ENCODE measurements at regions not wholly inside any gene's neighbourhood (a gene's known extent, or its start where the extent isn't known, plus 50 kb on each side); places are given as distances from the start of the nearest gene placed in this dataset.

GRCh38 chr7:130902755-130903357, 168.8 kb upstream of the KLF14 start:
- FAIRE-seq (no peak), DNase-seq (ENCODE audit: insufficient read length) (no peak)
- TF ChIP-seq POLR2AphosphoS5 (IDR thresholded peaks at IDR 0.05; ENCODE audit: low read depth, low read length): no peak
- no peak for TF ChIP-seq POLR2A (IDR thresholded peaks at IDR 0.05; ENCODE audit: low read depth, low read length)
- no peak for TF ChIP-seq TAF1 (IDR thresholded peaks at IDR 0.05; ENCODE audit: borderline replicate concordance, low read depth, low read length)

DNA sequence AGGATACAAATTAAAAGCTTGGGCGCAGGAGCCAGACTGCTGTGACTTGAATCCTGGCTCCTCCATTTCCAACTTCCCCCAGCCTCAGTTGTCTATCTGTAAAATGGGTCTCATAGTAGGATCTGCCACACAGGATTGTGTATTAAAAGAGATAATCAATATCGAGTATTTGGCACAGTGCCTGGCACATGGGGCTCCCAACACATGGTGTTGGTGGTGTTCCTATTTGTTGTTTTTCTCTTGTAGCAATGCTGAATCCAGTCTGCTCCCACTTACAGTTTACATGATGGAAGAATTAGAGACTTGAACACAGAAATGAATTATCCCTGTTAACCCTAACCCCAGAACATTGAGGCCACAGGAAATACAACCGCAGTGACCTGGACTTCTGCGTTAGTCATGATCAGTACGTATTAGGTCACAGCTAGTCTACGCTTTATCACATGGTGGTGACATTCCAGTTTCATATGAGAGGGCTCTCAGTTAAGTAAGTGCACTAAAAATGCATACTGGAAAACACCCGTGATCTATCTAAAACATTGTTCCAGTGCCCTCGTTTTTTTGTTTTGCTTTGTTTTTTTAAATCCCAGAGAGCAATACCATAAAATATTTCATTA, 169.5 kb upstream of the KLF14 start:
- FAIRE-seq (no peak), DNase-seq (ENCODE audit: insufficient read length) (no peak)
- TF ChIP-seq POLR2AphosphoS5 (IDR thresholded peaks at IDR 0.05; ENCODE audit: low read depth, low read length): no peak
- TF ChIP-seq POLR2A (IDR thresholded peaks at IDR 0.05; ENCODE audit: low read depth, low read length): 0 out of 2 replicates have a peak, but pooled peaks have one; percentile 18

DNA sequence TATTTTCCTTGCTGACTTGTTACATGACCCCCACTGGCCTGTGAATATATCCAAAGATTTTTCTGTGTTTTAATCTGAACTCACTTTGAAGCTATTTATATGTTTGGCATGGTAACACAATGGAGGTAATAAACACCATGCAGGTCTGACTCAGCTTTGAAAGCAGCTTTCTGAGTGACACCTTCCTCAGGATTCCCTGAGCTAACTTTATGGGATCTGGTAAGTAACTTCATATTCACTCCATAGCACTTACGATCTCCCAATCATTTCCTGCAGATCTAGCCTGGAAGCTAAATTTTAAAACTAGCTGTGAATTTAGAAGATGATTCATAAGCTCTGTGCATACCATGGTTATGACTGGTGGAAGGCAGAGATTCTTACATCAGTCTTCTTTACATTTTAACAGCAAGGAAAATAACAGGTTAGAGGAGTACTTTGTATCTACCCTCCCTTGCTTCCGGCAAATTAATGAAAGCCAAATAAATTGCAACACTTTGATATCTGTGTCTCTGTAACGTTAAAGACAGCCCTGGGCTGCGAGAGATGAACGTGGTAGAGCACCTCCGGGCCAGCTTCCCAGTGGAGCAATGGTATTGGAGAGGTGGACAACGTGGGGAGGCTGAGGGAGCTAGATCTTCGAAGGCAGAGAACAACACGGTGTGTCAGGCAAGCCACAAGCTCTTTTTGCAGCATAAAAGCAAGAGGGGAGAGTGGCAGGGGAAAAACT, 170.2 kb upstream of the KLF14 start:
- DNase-seq (ENCODE audit: insufficient read length): no peak

DNA sequence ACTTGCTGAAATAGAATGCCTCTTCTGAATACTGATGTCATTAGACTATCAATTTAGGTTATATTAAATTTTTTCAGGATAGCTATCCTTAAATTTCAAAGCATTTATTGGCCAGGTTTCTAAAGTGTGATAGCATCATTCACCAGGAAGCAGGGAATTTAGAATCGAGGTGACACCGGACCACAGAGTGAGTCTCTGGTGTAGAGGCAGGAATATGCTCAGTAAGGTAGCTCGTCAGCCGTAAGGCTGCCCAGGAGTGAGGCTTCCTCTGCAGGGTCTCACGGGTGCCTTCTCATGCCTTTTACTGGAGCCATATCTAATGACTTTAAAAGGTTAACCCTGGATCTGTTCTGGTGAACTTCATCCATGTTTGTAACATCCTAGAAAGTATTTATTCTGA, 170.8 kb upstream of the KLF14 start:
- DNase-seq (ENCODE audit: insufficient read length): no peak
- no peak for FAIRE-seq
- TF ChIP-seq POLR2AphosphoS5 (IDR thresholded peaks at IDR 0.05; ENCODE audit: low read depth, low read length): no peak
- TF ChIP-seq TAF1 (IDR thresholded peaks at IDR 0.05; ENCODE audit: borderline replicate concordance, low read depth, low read length): no peak
- TF ChIP-seq POLR2A (IDR thresholded peaks at IDR 0.05; ENCODE audit: low read depth, low read length): peak; percentile 23; the same call in 1 of the 2 replicates

More for the DNA sequence above, 170.2 kb upstream of the KLF14 start:
- FAIRE-seq: no peak
- TF ChIP-seq POLR2A (IDR thresholded peaks at IDR 0.05; ENCODE audit: low read depth, low read length) (no peak), TAF1 (IDR thresholded peaks at IDR 0.05; ENCODE audit: borderline replicate concordance, low read depth, low read length) (no peak), POLR2AphosphoS5 (IDR thresholded peaks at IDR 0.05; ENCODE audit: low read depth, low read length) (no peak)

DNA sequence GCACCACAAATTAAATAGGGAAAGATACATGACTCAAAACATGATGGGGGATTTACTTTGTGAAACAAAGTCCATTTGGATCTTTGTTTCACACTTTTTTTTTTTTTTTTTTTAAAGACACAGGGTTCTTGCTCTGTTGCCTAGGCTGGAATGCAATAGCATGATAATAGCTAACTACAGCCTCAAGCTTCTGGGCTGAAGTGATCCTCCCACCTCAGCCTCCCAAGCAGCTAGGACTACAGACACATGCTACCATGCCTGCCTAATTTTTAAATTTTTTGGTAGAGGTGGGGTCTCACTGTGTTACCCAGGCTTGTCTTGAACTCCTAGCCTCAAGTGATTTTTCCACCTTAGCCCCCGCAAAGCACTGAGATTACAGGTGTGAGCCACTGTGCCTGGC, 172.6 kb upstream of the KLF14 start:
- no peak for TF ChIP-seq POLR2A (IDR thresholded peaks at IDR 0.05; ENCODE audit: low read depth, low read length)
- TF ChIP-seq POLR2AphosphoS5 (IDR thresholded peaks at IDR 0.05; ENCODE audit: low read depth, low read length): no peak
- TF ChIP-seq TAF1 (IDR thresholded peaks at IDR 0.05; ENCODE audit: borderline replicate concordance, low read depth, low read length): no peak
- DNase-seq (ENCODE audit: insufficient read length) (no peak), FAIRE-seq (no peak)

DNA sequence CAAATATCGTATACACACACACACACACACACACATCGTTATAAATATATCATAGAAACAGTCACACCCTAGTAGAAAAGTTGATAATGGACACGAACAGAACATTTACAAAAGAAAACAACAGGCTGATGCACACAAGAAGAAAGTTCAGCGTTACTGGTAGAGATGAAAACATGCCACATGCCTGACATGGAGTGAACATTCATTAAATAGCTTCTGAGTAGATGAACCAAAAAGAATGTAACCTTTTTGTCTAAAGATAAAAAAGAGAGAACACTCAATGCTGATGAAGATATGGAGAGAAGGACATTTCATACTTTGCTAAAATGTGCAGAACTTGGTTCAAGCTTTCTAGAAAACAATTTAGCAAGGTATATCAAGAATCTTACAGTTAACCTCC, 173.4 kb upstream of the KLF14 start:
- TF ChIP-seq POLR2A (IDR thresholded peaks at IDR 0.05; ENCODE audit: low read depth, low read length) (no peak), TAF1 (IDR thresholded peaks at IDR 0.05; ENCODE audit: borderline replicate concordance, low read depth, low read length) (no peak), POLR2AphosphoS5 (IDR thresholded peaks at IDR 0.05; ENCODE audit: low read depth, low read length) (no peak)
- FAIRE-seq: no peak
- DNase-seq (ENCODE audit: insufficient read length): no peak

DNA sequence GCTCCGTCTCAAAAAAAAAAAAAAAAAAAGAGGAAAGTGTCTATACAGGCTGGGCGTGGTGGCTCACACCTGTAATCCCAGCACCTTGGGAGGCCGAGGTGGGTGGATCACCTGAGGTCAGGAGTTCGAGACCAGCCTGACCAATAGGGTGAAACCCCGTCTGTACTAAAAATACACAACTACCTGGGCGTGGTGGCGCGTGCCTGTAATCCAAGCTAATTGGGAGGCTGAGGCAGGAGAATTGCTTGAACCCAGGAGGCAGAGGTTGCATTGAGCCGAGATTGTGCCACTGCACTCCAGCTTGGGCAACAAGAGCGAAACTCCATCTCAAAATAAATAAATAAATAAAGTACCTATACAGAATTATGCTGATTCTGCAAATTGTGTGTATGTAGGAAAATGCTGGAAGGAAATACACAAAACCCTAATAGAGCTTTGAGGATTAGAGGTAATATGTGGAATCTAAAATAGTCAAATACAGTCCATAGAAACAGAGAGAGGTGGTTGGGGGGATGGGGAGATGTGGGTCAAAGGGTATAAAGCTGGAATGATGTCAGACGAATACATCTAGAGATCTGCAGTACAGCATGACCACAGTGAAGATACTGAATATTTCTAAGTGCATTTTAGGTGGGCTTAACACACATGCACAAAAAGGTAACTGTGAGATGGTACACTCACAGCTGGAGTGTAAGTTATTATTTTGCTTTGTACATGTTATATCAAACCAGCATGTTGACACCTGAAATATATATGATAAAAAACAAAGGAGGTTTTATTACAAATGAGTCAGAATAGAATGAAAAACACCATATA, 174.5 kb upstream of the KLF14 start:
- TF ChIP-seq TAF1 (IDR thresholded peaks at IDR 0.05; ENCODE audit: borderline replicate concordance, low read depth, low read length): no peak
- TF ChIP-seq POLR2A (IDR thresholded peaks at IDR 0.05; ENCODE audit: low read depth, low read length): no peak
- no peak for TF ChIP-seq POLR2AphosphoS5 (IDR thresholded peaks at IDR 0.05; ENCODE audit: low read depth, low read length)
- no peak for DNase-seq (ENCODE audit: insufficient read length)
- FAIRE-seq: no peak

GRCh38 chr7:130909161-130909836, 175.3 kb upstream of the KLF14 start:
- no peak for FAIRE-seq
- DNase-seq (ENCODE audit: insufficient read length): no peak
- TF ChIP-seq POLR2AphosphoS5 (IDR thresholded peaks at IDR 0.05; ENCODE audit: low read depth, low read length) (peak; percentile 44; the same call in 1 of the 2 replicates), POLR2A (IDR thresholded peaks at IDR 0.05; ENCODE audit: low read depth, low read length) (no peak; the same call in 1 of the 2 replicates), TAF1 (IDR thresholded peaks at IDR 0.05; ENCODE audit: borderline replicate concordance, low read depth, low read length) (no peak)

GRCh38 chr7:130909881-130910672, 176.1 kb upstream of the KLF14 start:
- DNase-seq (ENCODE audit: insufficient read length) (no peak), FAIRE-seq (no peak)
- TF ChIP-seq POLR2AphosphoS5 (IDR thresholded peaks at IDR 0.05; ENCODE audit: low read depth, low read length) (no peak), POLR2A (IDR thresholded peaks at IDR 0.05; ENCODE audit: low read depth, low read length) (no peak), TAF1 (IDR thresholded peaks at IDR 0.05; ENCODE audit: borderline replicate concordance, low read depth, low read length) (no peak)

All from GM12892 (cell line).